ENCODE measurements at regions not wholly inside any gene's neighbourhood (a gene's known extent, or its start where the extent isn't known, plus 50 kb on each side); places are given as distances from the start of the nearest gene placed in this dataset.

DNA sequence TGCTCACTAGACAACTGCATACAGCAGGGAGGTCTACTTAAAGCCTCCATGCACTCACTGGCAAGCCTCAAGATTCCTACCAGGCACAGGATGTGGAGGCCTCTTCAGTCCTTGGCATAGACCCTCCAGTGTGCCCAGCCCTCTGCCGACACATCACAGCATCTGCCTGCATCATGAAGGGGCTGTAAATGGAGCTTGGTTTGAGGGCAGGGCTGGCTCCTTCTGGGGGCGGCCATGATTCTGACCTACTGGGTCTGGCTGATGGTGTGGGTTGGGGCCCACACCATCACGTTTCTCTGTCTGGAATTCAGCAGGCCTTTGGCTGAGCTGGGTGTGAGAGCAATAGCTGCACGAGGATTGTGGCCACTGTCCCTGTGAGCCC is 84.9 kb upstream of the SHB start:
- H3K36me3 Mint-ChIP-seq (ENCODE audit: low read depth): no peaks in the 10 kb centered on the region
- TF ChIP-seq EZH2phosphoT487 (IDR thresholded peaks at IDR 0.05; ENCODE audit: unreplicated experiment) (no peak), JUNB (IDR thresholded peaks at IDR 0.05; ENCODE audit: unreplicated experiment) (no peak), STAT1 (IDR thresholded peaks at IDR 0.05; ENCODE audit: unreplicated experiment) (no peak), POLR2AphosphoS5 (IDR thresholded peaks at IDR 0.05; ENCODE audit: low read depth) (no peak), ZNF114 (CRISPR knock-in tag; IDR thresholded peaks at IDR 0.05) (no peak), NANOG (IDR thresholded peaks at IDR 0.05; ENCODE audit: borderline replicate concordance) (no peak), CTCF (conservative IDR thresholded peaks at IDR 0.05; ENCODE audit: low read depth in 2 of 2) (no peak), EZH2 (IDR thresholded peaks at IDR 0.05; ENCODE audit: low read depth, unreplicated experiment) (no peak), CREB1 (CRISPR knock-in tag; IDR thresholded peaks at IDR 0.05; ENCODE audit: low read depth) (no peak), ZNF331 (CRISPR knock-in tag; IDR thresholded peaks at IDR 0.05; ENCODE audit: low read depth) (no peak)
- TF ChIP-seq, protein P1, sequence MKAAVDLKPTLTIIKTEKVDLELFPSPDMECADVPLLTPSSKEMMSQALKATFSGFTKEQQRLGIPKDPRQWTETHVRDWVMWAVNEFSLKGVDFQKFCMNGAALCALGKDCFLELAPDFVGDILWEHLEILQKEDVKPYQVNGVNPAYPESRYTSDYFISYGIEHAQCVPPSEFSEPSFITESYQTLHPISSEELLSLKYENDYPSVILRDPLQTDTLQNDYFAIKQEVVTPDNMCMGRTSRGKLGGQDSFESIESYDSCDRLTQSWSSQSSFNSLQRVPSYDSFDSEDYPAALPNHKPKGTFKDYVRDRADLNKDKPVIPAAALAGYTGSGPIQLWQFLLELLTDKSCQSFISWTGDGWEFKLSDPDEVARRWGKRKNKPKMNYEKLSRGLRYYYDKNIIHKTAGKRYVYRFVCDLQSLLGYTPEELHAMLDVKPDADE (IDR thresholded peaks at IDR 0.05): no peak
- TF ChIP-seq, protein P2, sequence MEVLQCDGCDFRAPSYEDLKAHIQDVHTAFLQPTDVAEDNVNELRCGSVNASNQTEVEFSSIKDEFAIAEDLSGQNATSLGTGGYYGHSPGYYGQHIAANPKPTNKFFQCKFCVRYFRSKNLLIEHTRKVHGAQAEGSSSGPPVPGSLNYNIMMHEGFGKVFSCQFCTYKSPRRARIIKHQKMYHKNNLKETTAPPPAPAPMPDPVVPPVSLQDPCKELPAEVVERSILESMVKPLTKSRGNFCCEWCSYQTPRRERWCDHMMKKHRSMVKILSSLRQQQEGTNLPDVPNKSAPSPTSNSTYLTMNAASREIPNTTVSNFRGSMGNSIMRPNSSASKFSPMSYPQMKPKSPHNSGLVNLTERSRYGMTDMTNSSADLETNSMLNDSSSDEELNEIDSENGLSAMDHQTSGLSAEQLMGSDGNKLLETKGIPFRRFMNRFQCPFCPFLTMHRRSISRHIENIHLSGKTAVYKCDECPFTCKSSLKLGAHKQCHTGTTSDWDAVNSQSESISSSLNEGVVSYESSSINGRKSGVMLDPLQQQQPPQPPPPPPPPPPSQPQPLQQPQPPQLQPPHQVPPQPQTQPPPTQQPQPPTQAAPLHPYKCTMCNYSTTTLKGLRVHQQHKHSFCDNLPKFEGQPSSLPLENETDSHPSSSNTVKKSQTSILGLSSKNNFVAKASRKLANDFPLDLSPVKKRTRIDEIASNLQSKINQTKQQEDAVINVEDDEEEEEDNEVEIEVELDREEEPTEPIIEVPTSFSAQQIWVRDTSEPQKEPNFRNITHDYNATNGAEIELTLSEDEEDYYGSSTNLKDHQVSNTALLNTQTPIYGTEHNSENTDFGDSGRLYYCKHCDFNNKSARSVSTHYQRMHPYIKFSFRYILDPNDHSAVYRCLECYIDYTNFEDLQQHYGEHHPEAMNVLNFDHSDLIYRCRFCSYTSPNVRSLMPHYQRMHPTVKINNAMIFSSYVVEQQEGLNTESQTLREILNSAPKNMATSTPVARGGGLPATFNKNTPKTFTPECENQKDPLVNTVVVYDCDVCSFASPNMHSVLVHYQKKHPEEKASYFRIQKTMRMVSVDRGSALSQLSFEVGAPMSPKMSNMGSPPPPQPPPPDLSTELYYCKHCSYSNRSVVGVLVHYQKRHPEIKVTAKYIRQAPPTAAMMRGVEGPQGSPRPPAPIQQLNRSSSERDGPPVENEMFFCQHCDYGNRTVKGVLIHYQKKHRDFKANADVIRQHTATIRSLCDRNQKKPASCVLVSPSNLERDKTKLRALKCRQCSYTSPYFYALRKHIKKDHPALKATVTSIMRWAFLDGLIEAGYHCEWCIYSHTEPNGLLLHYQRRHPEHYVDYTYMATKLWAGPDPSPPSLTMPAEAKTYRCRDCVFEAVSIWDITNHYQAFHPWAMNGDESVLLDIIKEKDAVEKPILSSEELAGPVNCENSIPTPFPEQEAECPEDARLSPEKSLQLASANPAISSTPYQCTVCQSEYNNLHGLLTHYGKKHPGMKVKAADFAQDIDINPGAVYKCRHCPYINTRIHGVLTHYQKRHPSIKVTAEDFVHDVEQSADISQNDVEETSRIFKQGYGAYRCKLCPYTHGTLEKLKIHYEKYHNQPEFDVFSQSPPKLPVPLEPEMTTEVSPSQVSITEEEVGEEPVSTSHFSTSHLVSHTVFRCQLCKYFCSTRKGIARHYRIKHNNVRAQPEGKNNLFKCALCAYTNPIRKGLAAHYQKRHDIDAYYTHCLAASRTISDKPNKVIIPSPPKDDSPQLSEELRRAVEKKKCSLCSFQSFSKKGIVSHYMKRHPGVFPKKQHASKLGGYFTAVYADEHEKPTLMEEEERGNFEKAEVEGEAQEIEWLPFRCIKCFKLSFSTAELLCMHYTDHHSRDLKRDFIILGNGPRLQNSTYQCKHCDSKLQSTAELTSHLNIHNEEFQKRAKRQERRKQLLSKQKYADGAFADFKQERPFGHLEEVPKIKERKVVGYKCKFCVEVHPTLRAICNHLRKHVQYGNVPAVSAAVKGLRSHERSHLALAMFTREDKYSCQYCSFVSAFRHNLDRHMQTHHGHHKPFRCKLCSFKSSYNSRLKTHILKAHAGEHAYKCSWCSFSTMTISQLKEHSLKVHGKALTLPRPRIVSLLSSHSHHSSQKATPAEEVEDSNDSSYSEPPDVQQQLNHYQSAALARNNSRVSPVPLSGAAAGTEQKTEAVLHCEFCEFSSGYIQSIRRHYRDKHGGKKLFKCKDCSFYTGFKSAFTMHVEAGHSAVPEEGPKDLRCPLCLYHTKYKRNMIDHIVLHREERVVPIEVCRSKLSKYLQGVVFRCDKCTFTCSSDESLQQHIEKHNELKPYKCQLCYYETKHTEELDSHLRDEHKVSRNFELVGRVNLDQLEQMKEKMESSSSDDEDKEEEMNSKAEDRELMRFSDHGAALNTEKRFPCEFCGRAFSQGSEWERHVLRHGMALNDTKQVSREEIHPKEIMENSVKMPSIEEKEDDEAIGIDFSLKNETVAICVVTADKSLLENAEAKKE (CRISPR knock-in tag; IDR thresholded peaks at IDR 0.05): no peak
- TF ChIP-seq, protein P3, sequence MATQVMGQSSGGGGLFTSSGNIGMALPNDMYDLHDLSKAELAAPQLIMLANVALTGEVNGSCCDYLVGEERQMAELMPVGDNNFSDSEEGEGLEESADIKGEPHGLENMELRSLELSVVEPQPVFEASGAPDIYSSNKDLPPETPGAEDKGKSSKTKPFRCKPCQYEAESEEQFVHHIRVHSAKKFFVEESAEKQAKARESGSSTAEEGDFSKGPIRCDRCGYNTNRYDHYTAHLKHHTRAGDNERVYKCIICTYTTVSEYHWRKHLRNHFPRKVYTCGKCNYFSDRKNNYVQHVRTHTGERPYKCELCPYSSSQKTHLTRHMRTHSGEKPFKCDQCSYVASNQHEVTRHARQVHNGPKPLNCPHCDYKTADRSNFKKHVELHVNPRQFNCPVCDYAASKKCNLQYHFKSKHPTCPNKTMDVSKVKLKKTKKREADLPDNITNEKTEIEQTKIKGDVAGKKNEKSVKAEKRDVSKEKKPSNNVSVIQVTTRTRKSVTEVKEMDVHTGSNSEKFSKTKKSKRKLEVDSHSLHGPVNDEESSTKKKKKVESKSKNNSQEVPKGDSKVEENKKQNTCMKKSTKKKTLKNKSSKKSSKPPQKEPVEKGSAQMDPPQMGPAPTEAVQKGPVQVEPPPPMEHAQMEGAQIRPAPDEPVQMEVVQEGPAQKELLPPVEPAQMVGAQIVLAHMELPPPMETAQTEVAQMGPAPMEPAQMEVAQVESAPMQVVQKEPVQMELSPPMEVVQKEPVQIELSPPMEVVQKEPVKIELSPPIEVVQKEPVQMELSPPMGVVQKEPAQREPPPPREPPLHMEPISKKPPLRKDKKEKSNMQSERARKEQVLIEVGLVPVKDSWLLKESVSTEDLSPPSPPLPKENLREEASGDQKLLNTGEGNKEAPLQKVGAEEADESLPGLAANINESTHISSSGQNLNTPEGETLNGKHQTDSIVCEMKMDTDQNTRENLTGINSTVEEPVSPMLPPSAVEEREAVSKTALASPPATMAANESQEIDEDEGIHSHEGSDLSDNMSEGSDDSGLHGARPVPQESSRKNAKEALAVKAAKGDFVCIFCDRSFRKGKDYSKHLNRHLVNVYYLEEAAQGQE (IDR thresholded peaks at IDR 0.05; ENCODE audit: unreplicated experiment): no peak
- H3K27ac ChIP-seq (ENCODE audit: low read depth): no peak overlapping the region
- H3K9me2 ChIP-seq (ENCODE audit: insufficient read depth): no peaks in the 10 kb centered on the region
- no peaks in the 10 kb centered on the region for H3F3A ChIP-seq (replicated peaks; ENCODE audit: low read depth)
- H3K79me2 ChIP-seq (replicated peaks; ENCODE audit: insufficient read depth): no peaks in the 10 kb centered on the region
- H3K4me1 ChIP-seq (ENCODE audit: insufficient read depth): no peaks in the 10 kb centered on the region
- H3K4me3 ChIP-seq: no peak overlapping the region
- no peak overlapping the region for H3K27ac Mint-ChIP-seq
- peaks cover 5% of the 10 kb centered on the region for H3K27me3 Mint-ChIP-seq (ENCODE audit: insufficient read depth, low read depth, poor library complexity)
- no peaks in the 10 kb centered on the region for H3K4me1 Mint-ChIP-seq
- DNase-seq (ENCODE audit: low spot score) (no peak), ATAC-seq (no peak)
- no peak overlapping the region for H3K4me3 Mint-ChIP-seq
- no peaks in the 10 kb centered on the region for H3K9me3 Mint-ChIP-seq
- no peak overlapping the region for H2AFZ ChIP-seq
- no peaks in the 10 kb centered on the region for H3K27me3 ChIP-seq (ENCODE audit: insufficient read depth)
- no peaks in the 10 kb centered on the region for H4K20me1 ChIP-seq (replicated peaks; ENCODE audit: insufficient read depth)
- H3K36me3 ChIP-seq (ENCODE audit: insufficient read depth): no peaks in the 10 kb centered on the region
- H3K4me2 ChIP-seq: no peak overlapping the region

Measured in GM23338 (cell line).